C4-2B (cell line): ENCODE measurements at regions not wholly inside any gene's neighbourhood (a gene's known extent, or its start where the extent isn't known, plus 50 kb on each side); places are given as distances from the start of the nearest gene placed in this dataset.

Source experiments
- ZFX ChIP-seq: fragments of 450-650 bp; IDR thresholded peaks from 2 replicates; pipeline ENCODE4 v1.6.1; 2017
- TF ChIP-seq, protein P1 (sequence below): fragments of 450-650 bp; conservative IDR thresholded peaks from 2 replicates; pipeline ENCODE4 v1.5.1; 2017; ENCODE audit warnings: mild to moderate bottlenecking

DNA sequence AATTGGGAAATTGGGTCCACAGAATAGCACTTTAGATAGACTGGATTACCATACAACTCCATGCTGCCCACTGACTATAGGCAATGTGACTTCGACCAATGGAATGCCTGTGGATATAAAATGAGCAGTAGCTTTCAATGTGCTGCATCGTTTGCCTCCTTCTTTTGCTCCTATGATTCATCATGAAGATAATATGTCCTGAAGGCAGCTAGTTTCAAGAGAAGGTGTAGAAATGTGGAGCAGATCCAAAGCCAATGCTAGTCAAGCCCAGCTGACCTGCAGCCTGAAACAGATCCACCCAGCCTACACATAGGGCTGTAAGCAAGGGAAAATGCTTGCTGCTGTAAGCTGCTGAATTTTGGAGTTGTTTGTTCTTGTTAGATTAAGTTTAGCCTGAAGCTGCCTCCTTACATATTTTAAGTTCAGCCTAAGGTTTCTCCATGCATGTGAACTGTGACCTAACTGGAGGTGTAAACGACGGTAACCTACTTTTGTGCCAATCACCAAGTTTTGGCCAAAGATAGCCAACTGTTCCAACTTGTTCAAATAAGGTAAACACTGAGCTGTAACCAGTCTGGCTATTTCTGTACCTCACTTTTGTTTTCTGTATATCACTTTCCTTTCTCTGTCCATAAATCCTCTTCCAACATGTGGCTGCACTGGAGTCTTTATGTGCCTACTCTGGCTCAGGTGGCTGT lies 169.1 kb upstream of the AVPR1A start:
- TF ChIP-seq, protein P1, sequence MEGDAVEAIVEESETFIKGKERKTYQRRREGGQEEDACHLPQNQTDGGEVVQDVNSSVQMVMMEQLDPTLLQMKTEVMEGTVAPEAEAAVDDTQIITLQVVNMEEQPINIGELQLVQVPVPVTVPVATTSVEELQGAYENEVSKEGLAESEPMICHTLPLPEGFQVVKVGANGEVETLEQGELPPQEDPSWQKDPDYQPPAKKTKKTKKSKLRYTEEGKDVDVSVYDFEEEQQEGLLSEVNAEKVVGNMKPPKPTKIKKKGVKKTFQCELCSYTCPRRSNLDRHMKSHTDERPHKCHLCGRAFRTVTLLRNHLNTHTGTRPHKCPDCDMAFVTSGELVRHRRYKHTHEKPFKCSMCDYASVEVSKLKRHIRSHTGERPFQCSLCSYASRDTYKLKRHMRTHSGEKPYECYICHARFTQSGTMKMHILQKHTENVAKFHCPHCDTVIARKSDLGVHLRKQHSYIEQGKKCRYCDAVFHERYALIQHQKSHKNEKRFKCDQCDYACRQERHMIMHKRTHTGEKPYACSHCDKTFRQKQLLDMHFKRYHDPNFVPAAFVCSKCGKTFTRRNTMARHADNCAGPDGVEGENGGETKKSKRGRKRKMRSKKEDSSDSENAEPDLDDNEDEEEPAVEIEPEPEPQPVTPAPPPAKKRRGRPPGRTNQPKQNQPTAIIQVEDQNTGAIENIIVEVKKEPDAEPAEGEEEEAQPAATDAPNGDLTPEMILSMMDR: no peak
- no peak for TF ChIP-seq ZFX
